Stimulated activated naive CD8-positive, alpha-beta T cell treated with anti-CD3 and anti-CD28 coated beads, Interleukin-15, Interleukin-2, amounts not matched to agents 100 U/mL and 50 U/mL, for 24 hours (primary cell): ENCODE measurements at regions not wholly inside any gene's neighbourhood (a gene's known extent, or its start where the extent isn't known, plus 50 kb on each side); places are given as distances from the start of the nearest gene placed in this dataset.

ENCODE experiments used
- ATAC-seq: fragments of 150-1000 bp; cut with Tn5 transposase; one replicate; pipeline ENCODE4 v1.10.0; 2021
- DNase-seq: peaks from one replicate; pipeline ENCODE4 v3.0.0; 2021

GRCh38 chr9:99555792-99556191, 265.9 kb upstream of the NR4A3 start:
- DNase-seq (no peak), ATAC-seq (peak; percentile 73)

DNA sequence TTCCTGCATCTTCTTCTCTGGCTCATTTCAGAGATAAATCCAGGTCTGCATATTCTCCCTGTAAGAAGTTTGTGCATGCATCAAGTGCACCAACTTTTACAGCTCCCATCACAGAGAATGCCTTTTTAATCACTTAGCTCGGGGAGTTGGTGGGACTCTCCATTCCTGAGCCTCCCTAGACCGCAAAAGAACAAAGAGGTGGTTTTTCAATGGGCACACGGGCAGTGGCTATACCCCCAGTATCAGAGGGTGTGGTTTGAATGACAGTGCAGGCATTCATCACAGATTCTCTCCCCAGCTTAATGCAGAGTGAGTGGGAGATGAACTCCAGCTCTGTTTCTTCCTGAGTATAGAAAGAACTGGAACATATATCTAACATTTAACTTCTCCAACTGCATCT, 264.7 kb upstream of the NR4A3 start:
- no peak for DNase-seq
- no peak for ATAC-seq

DNA sequence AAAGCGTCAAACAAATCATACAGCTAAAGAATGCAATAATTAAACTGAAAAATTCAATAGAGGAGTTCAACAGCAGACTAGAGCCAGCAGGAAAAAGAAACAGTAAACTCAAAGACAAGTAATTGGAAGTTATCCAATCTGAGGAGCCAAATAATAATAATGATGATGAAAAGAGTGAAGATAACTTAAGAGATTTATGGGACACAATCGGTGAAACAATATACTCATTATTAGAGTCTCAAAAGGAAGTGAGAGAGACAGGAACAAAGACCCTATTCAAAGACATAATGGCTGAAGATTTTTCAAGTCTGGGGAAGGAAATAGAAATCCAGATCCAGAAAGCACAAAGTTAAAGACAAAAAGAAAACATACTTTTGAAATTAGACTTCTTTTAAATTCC, 263.9 kb upstream of the NR4A3 start:
- no peak for ATAC-seq
- DNase-seq, result no peak

DNA sequence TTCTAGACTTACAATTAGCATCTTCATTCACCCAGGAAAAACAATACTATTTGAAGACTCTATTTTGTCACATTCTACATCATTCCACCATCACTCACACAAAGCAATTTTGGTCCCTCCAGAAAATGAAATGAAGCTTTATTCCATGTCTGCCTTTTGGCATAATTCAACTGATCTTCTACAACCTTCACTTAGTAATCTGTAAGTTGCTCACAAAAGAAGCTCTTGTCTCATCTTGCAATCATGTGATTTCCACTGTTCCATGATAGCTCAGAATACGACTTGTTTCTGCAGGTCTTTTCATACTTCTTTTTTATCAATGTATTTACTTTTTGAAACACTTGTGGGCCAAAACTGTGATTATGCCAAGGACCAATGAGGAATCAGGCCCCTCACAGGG, 261.9 kb upstream of the NR4A3 start:
- no peak for DNase-seq

DNA sequence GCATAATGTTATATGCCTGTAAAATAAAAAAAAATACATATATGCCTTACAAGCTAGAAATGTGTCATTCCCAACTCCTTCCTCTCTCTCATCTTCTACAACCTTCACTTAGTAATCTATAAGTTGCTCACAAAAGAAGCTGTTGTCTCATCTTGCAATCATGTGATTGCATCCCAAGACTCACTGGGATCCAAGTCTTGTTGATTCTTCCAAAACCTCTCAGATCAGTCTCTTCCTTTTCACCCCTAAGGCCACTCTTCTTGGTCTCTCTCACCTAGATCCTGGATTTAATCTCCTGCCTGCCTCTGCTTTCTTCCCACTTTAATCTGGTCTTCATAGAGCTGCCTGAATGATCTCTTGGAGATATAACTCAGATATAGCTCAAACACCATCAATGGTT, 261.1 kb upstream of the NR4A3 start:
- DNase-seq (no peak), ATAC-seq (no peak)

More for the DNA sequence above, 261.9 kb upstream of the NR4A3 start:
- no peak for ATAC-seq

DNA sequence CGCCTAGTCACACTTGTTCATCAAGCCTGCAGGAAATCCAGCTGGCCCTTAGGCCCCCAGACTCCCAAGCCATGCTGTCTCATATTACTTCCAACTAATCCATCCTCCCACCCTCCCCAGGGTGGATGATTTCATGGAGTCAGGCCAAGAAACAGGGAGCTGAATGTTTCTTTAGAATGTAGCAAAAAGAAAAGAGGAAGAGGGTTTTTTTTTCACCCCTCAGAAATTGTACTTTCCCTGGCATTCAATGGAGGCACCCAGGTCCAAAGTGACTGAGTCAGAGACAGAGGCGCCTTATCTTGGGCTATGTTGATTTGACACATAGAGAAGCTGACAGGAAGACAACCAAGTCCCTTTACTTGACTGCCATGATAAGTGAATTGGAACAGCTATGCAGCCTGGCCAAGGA, 260.2 kb upstream of the NR4A3 start:
- ATAC-seq (no peak), DNase-seq (no peak)

DNA sequence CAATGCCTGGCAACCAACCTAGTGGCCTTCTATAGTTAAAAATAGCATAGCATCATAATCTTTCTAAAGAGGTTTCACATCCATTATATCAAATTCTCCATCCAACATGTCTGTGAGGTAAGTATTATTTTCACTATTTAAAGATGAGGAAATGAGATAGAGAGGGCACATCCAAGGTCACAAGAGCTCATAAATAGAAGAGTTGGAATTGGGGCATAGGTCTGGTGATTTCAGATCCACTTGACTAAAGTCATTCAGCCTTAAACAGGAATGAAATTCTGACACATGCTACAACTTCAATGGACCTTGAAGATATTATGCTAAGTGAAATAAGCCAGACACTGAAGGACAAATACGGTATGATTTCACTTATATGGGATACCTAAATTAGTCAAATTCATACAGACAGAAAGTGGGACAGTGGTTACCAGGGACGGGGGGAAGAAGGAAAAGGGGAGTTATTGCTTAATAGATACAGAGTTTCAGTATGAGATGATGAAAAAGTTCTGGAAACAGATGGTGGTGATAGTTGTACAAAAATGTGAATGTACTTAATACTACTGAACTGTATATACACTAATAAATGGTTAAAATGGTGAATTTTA, 259.6 kb upstream of the NR4A3 start:
- DNase-seq (no peak), ATAC-seq (no peak)

DNA sequence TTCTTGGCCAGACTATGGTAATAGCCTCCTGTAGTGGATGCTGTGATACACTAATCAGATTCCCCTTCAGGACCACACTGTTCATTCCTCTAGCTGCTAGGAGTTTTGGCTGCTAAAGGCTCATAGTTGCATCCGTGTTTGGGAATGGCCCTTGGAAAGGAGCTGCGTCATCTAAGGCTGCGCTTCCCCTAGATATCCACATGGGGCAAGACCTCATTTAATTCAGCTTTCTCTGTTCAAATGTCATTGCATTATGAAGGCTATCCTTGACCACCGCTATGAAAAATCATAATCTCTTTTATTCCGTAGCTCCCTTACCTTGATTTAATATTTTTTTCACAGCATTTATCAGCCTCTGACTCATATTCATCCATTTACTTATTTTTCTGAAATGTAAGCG, 258.3 kb upstream of the NR4A3 start:
- ATAC-seq (no peak), DNase-seq (no peak)

DNA sequence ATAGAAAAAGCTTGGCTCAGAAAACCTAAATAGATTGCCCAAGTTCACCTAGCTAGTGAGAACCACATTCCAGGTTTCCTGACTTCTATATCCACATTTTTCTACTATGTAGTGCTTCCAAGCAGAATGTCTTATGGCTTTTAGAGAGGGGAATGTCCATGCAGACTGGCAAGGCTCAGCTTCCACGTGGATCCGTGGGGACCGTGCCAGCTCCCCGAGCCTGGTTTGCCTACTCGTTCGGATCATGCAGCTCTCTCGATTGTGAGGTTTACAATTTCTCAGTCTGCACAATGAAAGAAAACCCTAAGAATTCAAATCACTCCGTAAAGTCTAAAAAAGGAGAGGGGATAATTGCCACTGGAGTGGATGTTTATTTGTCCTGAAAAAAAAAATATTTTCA, 256.5 kb upstream of the NR4A3 start:
- ATAC-seq (no peak), DNase-seq (no peak)

- ATAC-seq (no peak), DNase-seq (no peak)
These were observed 254.2 kb upstream of the NR4A3 start for GRCh38 chr9:99567436-99567835.

DNA sequence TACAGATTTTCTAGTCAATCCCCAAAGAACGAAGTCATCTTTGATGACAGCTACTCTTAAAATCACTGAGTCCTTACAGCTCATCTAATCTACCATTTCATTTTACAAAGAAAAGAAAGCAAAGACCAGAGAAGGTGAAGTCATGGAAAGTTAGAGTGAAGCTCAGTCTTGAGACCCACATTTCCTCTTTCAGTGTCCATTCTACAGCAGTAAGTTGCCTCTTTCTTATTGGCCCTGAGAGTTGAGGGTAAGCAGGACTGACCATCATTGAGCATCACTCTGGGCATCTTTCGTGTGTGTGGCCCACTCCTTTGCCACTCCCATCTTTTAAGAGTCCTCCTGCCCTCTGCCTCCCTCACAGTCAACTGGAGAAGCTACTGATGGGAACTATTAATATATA, 251.8 kb upstream of the NR4A3 start:
- DNase-seq (no peak), ATAC-seq (no peak)

DNA sequence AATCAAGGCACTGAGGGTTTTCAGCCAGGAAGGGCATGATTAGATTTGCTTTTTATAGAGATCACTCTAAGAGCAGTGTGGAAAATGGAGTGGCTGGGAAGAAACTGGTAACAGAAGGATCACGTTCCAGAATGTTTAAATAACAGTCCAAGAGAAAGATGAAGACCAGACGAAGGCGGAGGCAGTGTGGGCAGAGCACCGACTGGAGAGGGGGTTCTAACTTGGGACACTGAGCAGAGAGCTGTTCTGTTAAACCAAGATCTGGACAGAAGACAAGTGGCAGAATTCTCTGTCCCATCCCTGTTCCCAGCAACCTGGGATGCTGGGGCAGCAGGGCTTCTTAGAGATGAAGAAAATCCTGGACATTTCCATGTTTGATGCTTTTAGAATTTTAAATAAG, 249.1 kb upstream of the NR4A3 start:
- ATAC-seq (no peak), DNase-seq (no peak)

DNA sequence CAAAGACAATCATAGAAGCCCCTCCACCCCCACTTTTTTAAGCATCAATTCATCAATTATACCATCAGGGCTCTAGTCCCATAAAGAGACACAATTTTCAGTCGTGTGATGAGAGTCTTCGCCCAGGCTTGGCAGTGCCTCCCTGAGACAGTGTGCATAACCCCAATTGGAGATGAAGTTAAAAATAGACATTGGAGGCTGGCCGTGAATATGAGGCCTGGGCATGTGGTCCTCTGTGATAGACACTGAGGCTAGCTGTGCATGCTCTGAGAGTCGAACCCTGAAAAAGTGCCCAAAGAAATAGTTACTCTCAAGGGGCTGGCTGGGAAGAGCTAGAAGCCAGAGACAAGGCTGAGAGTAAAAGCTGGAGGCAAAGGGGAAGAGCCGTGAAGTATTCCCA, 248.6 kb upstream of the NR4A3 start:
- no peak for DNase-seq
- no peak for ATAC-seq

- no peak for DNase-seq
- ATAC-seq, result no peak
These were observed 247.8 kb upstream of the NR4A3 start for GRCh38 chr9:99573886-99574285.

DNA sequence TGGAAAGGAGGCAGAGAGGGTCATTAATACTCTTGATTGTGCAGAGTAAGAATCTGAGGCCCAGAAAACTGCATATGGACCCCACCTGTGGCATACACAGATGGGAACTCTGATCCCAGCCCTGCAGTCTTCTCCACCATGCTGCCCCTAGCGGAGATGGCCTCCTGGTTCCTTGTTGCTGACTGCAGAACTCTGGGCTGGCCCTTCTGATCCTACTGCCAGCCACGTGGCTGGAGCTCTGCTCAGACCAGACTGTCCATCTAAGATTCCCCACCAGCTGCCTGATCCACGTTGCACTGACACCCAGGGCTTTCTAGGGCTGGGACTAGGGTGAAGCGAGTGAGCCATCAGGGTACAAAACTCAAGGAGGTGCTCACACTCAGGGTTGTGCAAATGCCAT, 245.7 kb upstream of the NR4A3 start:
- DNase-seq (no peak), ATAC-seq (no peak)

DNA sequence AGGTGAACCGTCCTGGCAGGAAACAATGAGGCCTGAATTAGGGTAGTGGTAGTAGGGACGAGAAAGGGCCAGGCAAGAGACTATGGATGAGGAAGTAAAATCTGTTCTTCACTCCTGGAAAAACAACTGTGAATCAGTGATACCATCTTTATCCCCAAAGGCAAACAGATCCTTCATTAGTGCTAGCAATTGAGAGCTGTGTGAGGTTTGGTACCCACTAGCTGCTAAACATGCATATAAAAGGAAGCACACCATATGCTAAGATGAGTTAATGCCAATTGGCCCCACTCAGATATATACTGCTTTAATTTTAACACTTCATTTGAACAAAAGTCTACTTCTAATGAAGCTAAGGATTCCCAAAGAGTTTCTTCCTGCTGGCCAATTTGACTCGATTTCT, 244.8 kb upstream of the NR4A3 start:
- no peak for ATAC-seq
- DNase-seq, result no peak

GRCh38 chr9:99577351-99577750, 244.3 kb upstream of the NR4A3 start:
- DNase-seq, result no peak
- no peak for ATAC-seq

DNA sequence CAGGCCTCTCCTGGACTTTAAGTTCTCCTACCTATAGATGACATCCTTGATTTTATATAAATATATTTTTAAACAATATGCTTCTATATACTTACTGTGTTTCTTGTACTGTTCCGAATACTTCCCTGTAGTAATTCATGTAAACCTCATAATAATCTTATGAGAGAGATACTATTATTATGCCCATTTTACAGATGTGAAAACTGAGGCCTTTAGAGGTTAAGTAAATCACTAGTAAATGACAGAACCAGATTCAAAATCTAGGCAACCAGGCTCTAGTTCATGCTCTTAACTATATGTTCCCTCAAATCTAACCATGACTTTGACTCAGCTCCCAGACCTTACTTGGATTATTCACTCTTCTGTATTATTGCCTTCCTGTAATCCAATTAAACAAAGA, 243.0 kb upstream of the NR4A3 start:
- no peak for ATAC-seq
- DNase-seq, result no peak

DNA sequence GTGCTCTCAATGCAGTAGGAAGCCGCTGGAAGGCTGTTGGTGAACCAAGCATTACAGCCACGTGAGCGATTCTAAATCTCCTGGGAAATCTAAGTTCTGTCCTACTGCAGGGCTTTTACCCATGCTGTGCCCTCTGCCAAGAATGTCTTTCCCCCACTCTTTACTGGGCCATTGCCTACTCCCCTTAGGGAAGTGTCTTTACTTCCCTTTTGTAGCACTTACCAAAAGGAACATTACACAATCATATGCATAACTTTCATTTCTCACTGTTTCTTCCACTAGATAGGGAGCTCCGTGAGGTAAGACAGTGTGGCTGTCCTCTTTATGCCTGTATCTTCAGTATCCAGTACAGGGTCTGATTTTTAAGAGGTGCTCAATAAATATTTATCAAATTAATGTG, 241.7 kb upstream of the NR4A3 start:
- DNase-seq (no peak), ATAC-seq (no peak)

GRCh38 chr9:99582814-99583213, 238.9 kb upstream of the NR4A3 start:
- ATAC-seq (no peak), DNase-seq (no peak)

DNA sequence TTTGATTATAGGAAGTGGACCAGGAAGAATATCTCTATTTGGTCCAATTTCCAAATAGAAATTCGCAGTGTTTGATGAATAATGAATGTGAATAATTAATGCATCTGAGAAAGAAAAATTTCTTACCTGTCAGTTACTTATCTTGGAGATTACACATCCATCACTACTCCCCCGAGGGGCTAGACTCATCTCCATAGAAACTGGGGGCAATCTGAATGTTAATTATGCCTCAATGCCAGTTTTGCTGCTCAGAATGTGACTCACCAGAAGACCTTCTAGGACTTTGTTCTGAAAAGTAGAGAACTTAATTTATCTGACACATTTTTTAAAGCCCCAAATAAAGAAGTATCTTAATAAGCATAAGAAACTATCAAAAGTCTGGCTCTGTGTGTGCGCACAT, 233.4 kb upstream of the NR4A3 start:
- no peak for DNase-seq
- ATAC-seq, result no peak

GRCh38 chr9:99588747-99589146, 232.9 kb upstream of the NR4A3 start:
- no peak for ATAC-seq
- DNase-seq, result no peak

DNA sequence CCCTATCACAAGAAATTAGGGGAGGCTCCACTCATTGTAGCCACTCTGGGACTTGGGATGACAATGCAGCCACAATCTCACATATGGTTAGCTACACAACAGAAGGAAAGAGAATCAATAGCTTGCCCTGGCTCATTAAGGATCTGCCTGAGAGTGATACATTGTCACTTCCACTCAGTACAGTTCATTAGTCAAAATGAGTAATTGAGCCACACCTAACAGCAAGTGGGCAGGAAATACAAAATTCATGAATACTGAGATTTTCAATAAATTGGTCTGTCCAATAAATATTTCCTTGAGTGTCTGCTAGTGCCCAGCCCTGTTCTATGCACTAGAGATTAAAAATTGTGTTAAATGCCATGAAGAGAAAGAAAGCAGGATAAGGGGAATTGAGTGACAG, 231.3 kb upstream of the NR4A3 start:
- ATAC-seq, result no peak

DNA sequence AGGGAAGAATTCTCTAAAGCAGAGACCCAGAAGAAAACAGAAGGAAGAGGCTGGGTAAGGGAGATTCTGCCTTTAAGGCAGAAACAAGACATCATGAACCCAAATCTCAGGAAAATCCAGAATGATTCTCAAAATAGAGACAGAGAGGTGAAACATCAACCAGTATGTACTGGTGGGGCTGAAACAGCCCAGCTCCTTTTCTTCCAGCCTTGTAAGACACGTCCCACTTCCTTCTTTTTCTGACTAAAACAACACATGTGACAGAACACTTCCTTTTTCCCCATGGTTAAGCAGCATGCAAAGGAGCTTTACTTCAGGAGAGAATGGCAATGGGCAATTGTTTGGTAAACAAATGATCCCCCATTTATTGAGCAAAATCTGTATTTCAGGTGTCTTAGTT, 230.8 kb upstream of the NR4A3 start:
- ATAC-seq (peak; percentile 34), DNase-seq (no peak)

More for the DNA sequence above, 231.3 kb upstream of the NR4A3 start:
- DNase-seq, result no peak

DNA sequence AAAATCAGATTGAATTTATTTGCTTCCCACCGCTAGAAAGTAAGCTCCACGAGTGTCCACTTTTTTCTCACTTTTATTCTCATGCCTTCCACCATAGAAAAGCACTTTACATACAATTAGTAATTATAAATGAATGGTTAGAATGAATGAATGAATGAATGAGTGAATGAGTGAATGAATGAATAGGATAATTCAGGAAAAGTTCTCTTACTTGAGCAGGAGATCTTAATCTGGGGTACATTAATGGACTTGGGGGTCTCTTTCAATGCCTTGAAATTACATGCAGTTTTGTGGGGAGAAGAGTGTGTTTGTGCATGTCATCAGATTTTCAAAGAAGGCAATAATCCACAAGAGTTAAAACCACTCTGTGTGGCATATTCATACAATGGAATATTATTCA, 229.9 kb upstream of the NR4A3 start:
- DNase-seq, result no peak
- ATAC-seq, result no peak
